Panc1 (cell line): ENCODE measurements at regions not wholly inside any gene's neighbourhood (a gene's known extent, or its start where the extent isn't known, plus 50 kb on each side); places are given as distances from the start of the nearest gene placed in this dataset.
"Not testable (repeated sequence)": the region's sequence is repeated elsewhere in the genome, so short reads cannot be mapped to it uniquely, and the experiment has no call there.

Experiments
- ATAC-seq: fragments of 200-7000 bp; cut with Tn5 transposase; 2 replicates; pipeline ENCODE4 v1.9.1; 2020; ENCODE audit warnings: mild to moderate bottlenecking, moderate library complexity
- BruUV-seq: library from RNA; stranded (reverse); fragments of 400-500 nt; replicated peaks from 2 replicates; lab custom pipeline; 2021; lab: Mats Ljungman, UMichigan
- CTCF ChIA-PET: fragments of 300-600 bp; sonication (Branson Sonifier 250); formaldehyde crosslinking; loops from one replicate; lab custom pipeline; 2022; ENCODE audit warnings: antibody characterized with exemption; lab: Charles Lee
- POLR2A ChIA-PET: fragments of 300-600 bp; sonication (Branson Sonifier 250); formaldehyde crosslinking; loops from one replicate; lab custom pipeline; 2022; ENCODE audit warnings: antibody characterized with exemption; lab: Charles Lee
- DNase-seq: peaks from one replicate; pipeline ENCODE4 v3.0.0-alpha.2; 2010; ENCODE audit warnings: low read depth, low spot score
- H3K27ac ChIP-seq: 2 replicates; pipeline ENCODE4 v1.5.1; 2011; ENCODE audit warnings: mild to moderate bottlenecking, low read length, inconsistent platforms
- H3K27me3 ChIP-seq: fragments of 200-500 bp; sonication (Bioruptor generic); 2 replicates; pipeline ENCODE4 v1.6.0; 2014; ENCODE audit warnings: low read length, inconsistent platforms; ENCODE audit not compliant: control insufficient read depth, insufficient read depth
- H3K36me3 ChIP-seq: fragments of 200-500 bp; sonication (Bioruptor generic); 2 replicates; pipeline ENCODE4 v1.5.1; 2014; ENCODE audit warnings: inconsistent platforms, mild to moderate bottlenecking, low read length, moderate library complexity; ENCODE audit not compliant: control insufficient read depth, insufficient read depth
- H3K4me1 ChIP-seq: 2 replicates; pipeline ENCODE4 v1.5.1; 2011; ENCODE audit warnings: inconsistent platforms, mild to moderate bottlenecking, low read length, moderate library complexity; ENCODE audit not compliant: control insufficient read depth, insufficient read depth
- H3K4me3 ChIP-seq, 2 experiments: 2 replicates each; pipeline ENCODE4 v1.5.1; 2011 to 2012; ENCODE audit warnings: low read depth in 2 of 2, low read length in 2 of 2, mild to moderate bottlenecking in 2 of 2, inconsistent platforms in 1 of 2, moderate library complexity in 1 of 2
- H3K9me3 ChIP-seq: fragments of 200-500 bp; sonication (Bioruptor generic); 2 replicates; pipeline ENCODE4 v1.5.1; 2014; ENCODE audit warnings: low read depth, mild to moderate bottlenecking, inconsistent platforms, low read length, moderate library complexity; ENCODE audit not compliant: control insufficient read depth, insufficient read depth
- POLR2AphosphoS5 ChIP-seq: IDR thresholded peaks from 2 replicates; pipeline ENCODE4 v1.6.1; 2012; ENCODE audit warnings: mild to moderate bottlenecking, low read depth, low read length, moderate library complexity
- SIN3A ChIP-seq: IDR thresholded peaks from 2 replicates; pipeline ENCODE4 v1.6.1; 2012; ENCODE audit warnings: low read depth, mild to moderate bottlenecking, low read length, moderate library complexity, borderline replicate concordance; ENCODE audit not compliant: insufficient read depth
- TCF7L2 ChIP-seq: IDR thresholded peaks from 2 replicates; pipeline ENCODE4 v1.6.1; 2011; ENCODE audit warnings: mild to moderate bottlenecking, low read depth, low read length, inconsistent platforms
- in situ Hi-C: cut with HindIII; loops from 2 replicates; pipeline ENCODE4 v1.10.0; 2016; ENCODE audit warnings: low sequenced_read_pairs, low pct_unique_long_range_greater_than_20kb
- intact Hi-C: fragments of 100-400 bp; cut with micrococcal nuclease; formaldehyde crosslinking; loops from one replicate; pipeline ENCODE4 v1.10.0; 2022; ENCODE audit not compliant: unreplicated experiment
- TF ChIP-seq, protein P1 (sequence below), 2 experiments: IDR thresholded peaks; 2 replicates each; pipeline ENCODE4 v1.6.1; 2011 to 2012; ENCODE audit warnings: low read depth in 2 of 2, control low read depth in 1 of 2, low read length in 1 of 2, mild to moderate bottlenecking in 1 of 2, moderate library complexity in 1 of 2; ENCODE audit not compliant: insufficient read depth in 1 of 2
- TF ChIP-seq, protein P2 (sequence below): fragments of 450-650 bp; IDR thresholded peaks from 2 replicates; pipeline ENCODE4 v1.5.1; 2017; ENCODE audit warnings: mild to moderate bottlenecking

DNA sequence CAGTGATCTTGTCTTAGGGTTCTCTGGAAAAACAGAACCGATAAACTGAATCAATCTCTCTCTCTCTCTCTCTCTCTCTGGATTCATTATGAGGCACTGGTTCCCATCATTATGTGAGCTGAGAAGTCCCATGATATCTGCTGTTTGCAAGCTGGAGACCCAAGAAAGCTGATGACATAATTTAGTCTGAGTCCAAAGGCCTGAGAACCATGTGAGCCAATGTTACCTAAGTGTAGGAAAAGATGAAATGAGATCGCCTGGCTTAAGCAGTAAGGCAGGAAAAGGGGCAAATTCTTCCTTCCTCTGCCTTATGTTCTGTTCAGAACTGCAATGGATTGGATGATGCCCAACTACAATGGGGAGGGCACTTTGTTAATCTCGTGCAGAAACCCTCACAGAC, 207.4 kb downstream of the RBM46 start:
- Histone ChIP-seq H3K36me3 (no peaks in the 10 kb centered on the region), H3K9me3 (no peaks in the 10 kb centered on the region), H3K27me3 (no peaks in the 10 kb centered on the region), H3K27ac (no peak overlapping the region), H3K4me3 (no peak overlapping the region), H3K4me1 (no peaks in the 10 kb centered on the region)
- BruUV-seq, result no TSS peak
- ChIA-PET POLR2A (no interaction called here), CTCF (no interaction called here)
- in situ Hi-C loops, result no loop called here
- intact Hi-C loops, result no loop called here
- ATAC-seq (no peak), DNase-seq (no peak)
- TF ChIP-seq TCF7L2 (no peak), SIN3A (no peak)
- TF ChIP-seq, protein P1, sequence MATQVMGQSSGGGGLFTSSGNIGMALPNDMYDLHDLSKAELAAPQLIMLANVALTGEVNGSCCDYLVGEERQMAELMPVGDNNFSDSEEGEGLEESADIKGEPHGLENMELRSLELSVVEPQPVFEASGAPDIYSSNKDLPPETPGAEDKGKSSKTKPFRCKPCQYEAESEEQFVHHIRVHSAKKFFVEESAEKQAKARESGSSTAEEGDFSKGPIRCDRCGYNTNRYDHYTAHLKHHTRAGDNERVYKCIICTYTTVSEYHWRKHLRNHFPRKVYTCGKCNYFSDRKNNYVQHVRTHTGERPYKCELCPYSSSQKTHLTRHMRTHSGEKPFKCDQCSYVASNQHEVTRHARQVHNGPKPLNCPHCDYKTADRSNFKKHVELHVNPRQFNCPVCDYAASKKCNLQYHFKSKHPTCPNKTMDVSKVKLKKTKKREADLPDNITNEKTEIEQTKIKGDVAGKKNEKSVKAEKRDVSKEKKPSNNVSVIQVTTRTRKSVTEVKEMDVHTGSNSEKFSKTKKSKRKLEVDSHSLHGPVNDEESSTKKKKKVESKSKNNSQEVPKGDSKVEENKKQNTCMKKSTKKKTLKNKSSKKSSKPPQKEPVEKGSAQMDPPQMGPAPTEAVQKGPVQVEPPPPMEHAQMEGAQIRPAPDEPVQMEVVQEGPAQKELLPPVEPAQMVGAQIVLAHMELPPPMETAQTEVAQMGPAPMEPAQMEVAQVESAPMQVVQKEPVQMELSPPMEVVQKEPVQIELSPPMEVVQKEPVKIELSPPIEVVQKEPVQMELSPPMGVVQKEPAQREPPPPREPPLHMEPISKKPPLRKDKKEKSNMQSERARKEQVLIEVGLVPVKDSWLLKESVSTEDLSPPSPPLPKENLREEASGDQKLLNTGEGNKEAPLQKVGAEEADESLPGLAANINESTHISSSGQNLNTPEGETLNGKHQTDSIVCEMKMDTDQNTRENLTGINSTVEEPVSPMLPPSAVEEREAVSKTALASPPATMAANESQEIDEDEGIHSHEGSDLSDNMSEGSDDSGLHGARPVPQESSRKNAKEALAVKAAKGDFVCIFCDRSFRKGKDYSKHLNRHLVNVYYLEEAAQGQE (IDR thresholded peaks at IDR 0.05; ENCODE audit: insufficient read depth in 1 of 2, low read depth in 2 of 2, low read length in 1 of 2), result no peak
- TF ChIP-seq, protein P2, sequence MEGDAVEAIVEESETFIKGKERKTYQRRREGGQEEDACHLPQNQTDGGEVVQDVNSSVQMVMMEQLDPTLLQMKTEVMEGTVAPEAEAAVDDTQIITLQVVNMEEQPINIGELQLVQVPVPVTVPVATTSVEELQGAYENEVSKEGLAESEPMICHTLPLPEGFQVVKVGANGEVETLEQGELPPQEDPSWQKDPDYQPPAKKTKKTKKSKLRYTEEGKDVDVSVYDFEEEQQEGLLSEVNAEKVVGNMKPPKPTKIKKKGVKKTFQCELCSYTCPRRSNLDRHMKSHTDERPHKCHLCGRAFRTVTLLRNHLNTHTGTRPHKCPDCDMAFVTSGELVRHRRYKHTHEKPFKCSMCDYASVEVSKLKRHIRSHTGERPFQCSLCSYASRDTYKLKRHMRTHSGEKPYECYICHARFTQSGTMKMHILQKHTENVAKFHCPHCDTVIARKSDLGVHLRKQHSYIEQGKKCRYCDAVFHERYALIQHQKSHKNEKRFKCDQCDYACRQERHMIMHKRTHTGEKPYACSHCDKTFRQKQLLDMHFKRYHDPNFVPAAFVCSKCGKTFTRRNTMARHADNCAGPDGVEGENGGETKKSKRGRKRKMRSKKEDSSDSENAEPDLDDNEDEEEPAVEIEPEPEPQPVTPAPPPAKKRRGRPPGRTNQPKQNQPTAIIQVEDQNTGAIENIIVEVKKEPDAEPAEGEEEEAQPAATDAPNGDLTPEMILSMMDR, result no peak

DNA sequence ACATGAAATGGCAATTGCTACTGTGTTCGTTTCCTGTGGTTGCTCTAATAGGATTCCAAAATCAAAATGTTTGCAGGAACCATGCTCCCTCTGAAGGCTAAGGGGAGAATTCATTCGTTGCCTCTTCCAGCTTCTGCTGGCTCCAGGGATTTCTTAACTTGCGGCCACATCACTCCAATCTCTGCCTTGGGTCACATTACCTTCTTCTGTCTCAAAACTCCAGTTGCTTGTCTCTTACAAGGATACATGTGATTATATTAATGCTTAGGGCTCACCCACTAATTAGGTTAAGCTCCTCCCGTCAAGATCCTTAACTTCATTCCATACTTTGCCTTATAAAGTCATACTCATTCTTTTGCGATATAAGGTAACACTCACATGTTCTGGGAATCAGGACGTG, 208.4 kb downstream of the RBM46 start:
- H3K27ac ChIP-seq, result no peak overlapping the region
- intact Hi-C loops, result no loop called here
- CTCF ChIA-PET, result no interaction called here
- no peaks in the 10 kb centered on the region for H3K9me3 ChIP-seq
- ATAC-seq, result no peak
- H3K4me3 ChIP-seq, result no peak overlapping the region
- no peaks in the 10 kb centered on the region for H3K36me3 ChIP-seq
- TF ChIP-seq TCF7L2 (no peak), SIN3A (no peak), POLR2AphosphoS5 (no peak)
- TF ChIP-seq, protein P2, result no peak
- TF ChIP-seq, protein P1 (IDR thresholded peaks at IDR 0.05; ENCODE audit: insufficient read depth in 1 of 2, low read depth in 2 of 2, low read length in 1 of 2), result no peak
- no peak for DNase-seq
- no peaks in the 10 kb centered on the region for H3K27me3 ChIP-seq
- in situ Hi-C loops, result no loop called here
- POLR2A ChIA-PET, result no interaction called here
- no TSS peak for BruUV-seq
- no peaks in the 10 kb centered on the region for H3K4me1 ChIP-seq

DNA sequence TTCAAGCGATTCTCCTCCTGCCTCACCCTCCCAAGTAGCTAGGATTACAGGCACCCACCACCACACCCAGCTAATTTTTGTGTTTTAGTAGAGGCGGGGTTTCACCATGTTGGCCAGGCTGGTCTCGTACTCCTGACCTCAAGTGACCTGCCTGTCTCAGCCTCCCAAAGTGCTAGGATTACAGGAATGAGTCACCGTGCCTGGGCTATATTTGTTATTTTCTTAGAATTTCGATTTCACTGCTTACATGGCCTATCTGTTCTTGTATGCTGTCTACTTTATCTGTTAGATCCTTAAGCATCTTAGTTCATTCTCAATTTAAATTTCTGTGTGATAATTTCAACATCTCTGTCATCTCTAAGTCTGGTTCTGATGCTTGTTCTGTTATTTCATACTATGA, 210.6 kb upstream of the NPY2R start:
- H3K27ac ChIP-seq, CTCF ChIA-PET, H3K4me3 ChIP-seq, H3K36me3 ChIP-seq, H3K9me3 ChIP-seq, intact Hi-C loops, DNase-seq, H3K27me3 ChIP-seq, BruUV-seq, POLR2A ChIA-PET, ATAC-seq, H3K4me1 ChIP-seq, in situ Hi-C loops: not testable (repeated sequence)
